D721Med (cell line): ENCODE measurements at regions not wholly inside any gene's neighbourhood (a gene's known extent, or its start where the extent isn't known, plus 50 kb on each side); places are given as distances from the start of the nearest gene placed in this dataset.

Experiments used
- DNase-seq: peaks from one replicate; pipeline ENCODE4 v3.0.0; 2011; ENCODE audit warnings: low spot score; ENCODE audit not compliant: insufficient read length
- FAIRE-seq: peaks from 2 replicates; lab custom pipeline; 2011; peaks lifted over from hg19 to GRCh38; lab: Jason Lieb, UNC
- CTCF ChIP-seq: IDR thresholded peaks from 2 replicates; pipeline ENCODE4 v1.5.1; 2012; ENCODE audit warnings: mild to moderate bottlenecking, control low read depth; ENCODE audit not compliant: insufficient read depth; ENCODE audit errors: missing control alignments

- TF ChIP-seq CTCF: no peak
- DNase-seq (no peak), FAIRE-seq (peak; percentile 11)
These were observed 381.5 kb upstream of the B3GALT2 start for GRCh38 chr1:193567937-193568336.

GRCh38 chr1:193566735-193567134 is 380.3 kb upstream of the B3GALT2 start:
- no peak for TF ChIP-seq CTCF
- DNase-seq: no peak
- FAIRE-seq: no peak

GRCh38 chr1:193565971-193566577 is 379.7 kb upstream of the B3GALT2 start:
- no peak for TF ChIP-seq CTCF
- FAIRE-seq (no peak), DNase-seq (no peak)

GRCh38 chr1:193562121-193562520 is 375.7 kb upstream of the B3GALT2 start:
- TF ChIP-seq CTCF: no peak
- no peak for DNase-seq
- no peak for FAIRE-seq

- TF ChIP-seq CTCF: no peak
- FAIRE-seq (peak; percentile 11), DNase-seq (no peak)
These were observed 372.1 kb upstream of the B3GALT2 start for GRCh38 chr1:193558491-193559028.

- FAIRE-seq: no peak
These were observed 369.4 kb upstream of the B3GALT2 start for GRCh38 chr1:193555662-193556441.

More at GRCh38 chr1:193555662-193556441, 369.4 kb upstream of the B3GALT2 start:
- TF ChIP-seq CTCF: no peak
- no peak for DNase-seq
